GM19238 (cell line): ENCODE measurements at regions not wholly inside any gene's neighbourhood (a gene's known extent, or its start where the extent isn't known, plus 50 kb on each side); places are given as distances from the start of the nearest gene placed in this dataset.
"Not testable (repeated sequence)": the region's sequence is repeated elsewhere in the genome, so short reads cannot be mapped to it uniquely, and the experiment has no call there.

Source experiments
- DNase-seq: peaks from one replicate; pipeline ENCODE4 v3.0.0; 2011; ENCODE audit warnings: low spot score; ENCODE audit not compliant: insufficient read length

GRCh38 chr2:155908567-155908966 is 424.0 kb downstream of the NR4A2 start:
- DNase-seq = no peak

- no peak for DNase-seq
These were observed 425.3 kb downstream of the NR4A2 start for GRCh38 chr2:155907211-155907610.

- no peak for DNase-seq
These were observed 426.9 kb downstream of the NR4A2 start for GRCh38 chr2:155905657-155906056.

GRCh38 chr2:155904720-155905119 is 427.8 kb downstream of the NR4A2 start:
- DNase-seq = no peak

GRCh38 chr2:155902635-155903034 is 429.9 kb downstream of the NR4A2 start:
- DNase-seq = no peak

- DNase-seq = no peak
These were observed 437.5 kb downstream of the NR4A2 start for GRCh38 chr2:155895016-155895415.

GRCh38 chr2:155880382-155880781 is 452.1 kb downstream of the NR4A2 start:
- not testable (repeated sequence) for DNase-seq

- DNase-seq = not testable (repeated sequence)
These were observed 452.6 kb downstream of the NR4A2 start for GRCh38 chr2:155879900-155880299.

GRCh38 chr2:155872396-155872795 is 460.1 kb downstream of the NR4A2 start:
- no peak for DNase-seq

- DNase-seq = no peak
These were observed 460.6 kb downstream of the NR4A2 start for GRCh38 chr2:155871940-155872339.

GRCh38 chr2:155867564-155867963 is 465.0 kb downstream of the NR4A2 start:
- no peak for DNase-seq

GRCh38 chr2:155866477-155866876 is 466.0 kb downstream of the NR4A2 start:
- no peak for DNase-seq

GRCh38 chr2:155852156-155852555 is 480.4 kb downstream of the NR4A2 start:
- DNase-seq = no peak

GRCh38 chr2:155846259-155846658 is 486.3 kb downstream of the NR4A2 start:
- DNase-seq = no peak

GRCh38 chr2:155844461-155844860 is 488.1 kb downstream of the NR4A2 start:
- no peak for DNase-seq

- no peak for DNase-seq
These were observed 490.4 kb downstream of the NR4A2 start for GRCh38 chr2:155842103-155842502.

- DNase-seq = no peak
These were observed 491.1 kb downstream of the NR4A2 start for GRCh38 chr2:155841442-155841841.

GRCh38 chr2:155840661-155841060 is 491.9 kb downstream of the NR4A2 start:
- no peak for DNase-seq

GRCh38 chr2:155839991-155840390 is 492.5 kb downstream of the NR4A2 start:
- DNase-seq = no peak

GRCh38 chr2:155839436-155839835 is 493.1 kb downstream of the NR4A2 start:
- no peak for DNase-seq

- DNase-seq = no peak
These were observed 496.1 kb downstream of the NR4A2 start for GRCh38 chr2:155836439-155836838.

GRCh38 chr2:155830817-155831579 is 501.5 kb downstream of the NR4A2 start:
- no peak for DNase-seq

- DNase-seq = no peak
These were observed 502.2 kb downstream of the NR4A2 start for GRCh38 chr2:155830351-155830750.
